ENCODE measurements at regions not wholly inside any gene's neighbourhood (a gene's known extent, or its start where the extent isn't known, plus 50 kb on each side); places are given as distances from the start of the nearest gene placed in this dataset.

- Histone ChIP-seq H3K4me3 (ENCODE audit: low read depth, low read length) (no peak overlapping the region), H3K27me3 (no peaks in the 10 kb centered on the region), H3K4me1 (0 out of 2 replicates have a peak, but pooled peaks cover 2% of the 10 kb centered on the region), H3K9me3 (no peaks in the 10 kb centered on the region), H3K36me3 (no peaks in the 10 kb centered on the region)
- no peak for TF ChIP-seq CTCF (IDR thresholded peaks at IDR 0.05; ENCODE audit: low read depth, low read length)
- DNase-seq, result no peak
Observed at GRCh38 chr4:180169394-180169793, 2073.8 kb upstream of the TENM3 start.

GRCh38 chr4:180169966-180170365 lies 2073.2 kb upstream of the TENM3 start:
- Histone ChIP-seq H3K27me3 (no peaks in the 10 kb centered on the region), H3K4me3 (ENCODE audit: low read depth, low read length) (no peak overlapping the region), H3K4me1 (0 out of 2 replicates have a peak, but pooled peaks cover 2% of the 10 kb centered on the region), H3K9me3 (no peaks in the 10 kb centered on the region), H3K36me3 (no peaks in the 10 kb centered on the region)
- no peak for DNase-seq
- no peak for TF ChIP-seq CTCF (IDR thresholded peaks at IDR 0.05; ENCODE audit: low read depth, low read length)

- no peak for TF ChIP-seq CTCF (IDR thresholded peaks at IDR 0.05; ENCODE audit: low read depth, low read length)
- no peak overlapping the region for H3K4me3 ChIP-seq (ENCODE audit: low read depth, low read length)
- no peaks in the 10 kb centered on the region for H3K9me3 ChIP-seq
- no peaks in the 10 kb centered on the region for H3K4me1 ChIP-seq
- no peak for DNase-seq
- no peaks in the 10 kb centered on the region for H3K36me3 ChIP-seq
- no peaks in the 10 kb centered on the region for H3K27me3 ChIP-seq
Observed at GRCh38 chr4:180179146-180179545, 2064.1 kb upstream of the TENM3 start.

- no peak for DNase-seq
- Histone ChIP-seq H3K4me1 (no peaks in the 10 kb centered on the region; the same call in 1 of the 2 replicates), H3K27me3 (no peaks in the 10 kb centered on the region), H3K36me3 (no peaks in the 10 kb centered on the region), H3K9me3 (no peaks in the 10 kb centered on the region), H3K4me3 (ENCODE audit: low read depth, low read length) (no peak overlapping the region)
- TF ChIP-seq CTCF (IDR thresholded peaks at IDR 0.05; ENCODE audit: low read depth, low read length), result no peak
Observed at GRCh38 chr4:180189666-180190065, 2053.5 kb upstream of the TENM3 start.

GRCh38 chr4:180190382-180190781 lies 2052.8 kb upstream of the TENM3 start:
- Histone ChIP-seq H3K36me3 (no peaks in the 10 kb centered on the region), H3K9me3 (no peaks in the 10 kb centered on the region), H3K4me3 (ENCODE audit: low read depth, low read length) (no peak overlapping the region), H3K4me1 (no peaks in the 10 kb centered on the region; the same call in 1 of the 2 replicates), H3K27me3 (no peaks in the 10 kb centered on the region)
- TF ChIP-seq CTCF (IDR thresholded peaks at IDR 0.05; ENCODE audit: low read depth, low read length), result no peak
- DNase-seq, result no peak

GRCh38 chr4:180197471-180197870 lies 2045.7 kb upstream of the TENM3 start:
- no peaks in the 10 kb centered on the region for H3K36me3 ChIP-seq
- peak; percentile 45 for DNase-seq
- H3K4me3 ChIP-seq (ENCODE audit: low read depth, low read length), result no peak overlapping the region
- no peaks in the 10 kb centered on the region for H3K27me3 ChIP-seq
- H3K4me1 ChIP-seq, result peaks cover 7% of the 10 kb centered on the region
- TF ChIP-seq CTCF (IDR thresholded peaks at IDR 0.05; ENCODE audit: low read depth, low read length), result no peak
- no peaks in the 10 kb centered on the region for H3K9me3 ChIP-seq
